ENCODE measurements at regions not wholly inside any gene's neighbourhood (a gene's known extent, or its start where the extent isn't known, plus 50 kb on each side); places are given as distances from the start of the nearest gene placed in this dataset.
A peak's percentile ranks its signal among the peaks of the same experiment; 100 is the strongest.

GRCh38 chr1:234725177-234726132, 115.5 kb upstream of the IRF2BP2 start:
- no peak for TF ChIP-seq POLR2A (IDR thresholded peaks at IDR 0.05)
- TF ChIP-seq, protein P1, sequence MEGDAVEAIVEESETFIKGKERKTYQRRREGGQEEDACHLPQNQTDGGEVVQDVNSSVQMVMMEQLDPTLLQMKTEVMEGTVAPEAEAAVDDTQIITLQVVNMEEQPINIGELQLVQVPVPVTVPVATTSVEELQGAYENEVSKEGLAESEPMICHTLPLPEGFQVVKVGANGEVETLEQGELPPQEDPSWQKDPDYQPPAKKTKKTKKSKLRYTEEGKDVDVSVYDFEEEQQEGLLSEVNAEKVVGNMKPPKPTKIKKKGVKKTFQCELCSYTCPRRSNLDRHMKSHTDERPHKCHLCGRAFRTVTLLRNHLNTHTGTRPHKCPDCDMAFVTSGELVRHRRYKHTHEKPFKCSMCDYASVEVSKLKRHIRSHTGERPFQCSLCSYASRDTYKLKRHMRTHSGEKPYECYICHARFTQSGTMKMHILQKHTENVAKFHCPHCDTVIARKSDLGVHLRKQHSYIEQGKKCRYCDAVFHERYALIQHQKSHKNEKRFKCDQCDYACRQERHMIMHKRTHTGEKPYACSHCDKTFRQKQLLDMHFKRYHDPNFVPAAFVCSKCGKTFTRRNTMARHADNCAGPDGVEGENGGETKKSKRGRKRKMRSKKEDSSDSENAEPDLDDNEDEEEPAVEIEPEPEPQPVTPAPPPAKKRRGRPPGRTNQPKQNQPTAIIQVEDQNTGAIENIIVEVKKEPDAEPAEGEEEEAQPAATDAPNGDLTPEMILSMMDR (IDR thresholded peaks at IDR 0.05): no peak
- DNase-seq (ENCODE audit: low spot score in 2 of 2): peak; percentile 50 to 90
- no peak overlapping the region for H3K4me3 ChIP-seq (ENCODE audit: low read depth, poor library complexity, severe bottlenecking)
- intact Hi-C loops (cut with DNase I; ENCODE audit: low total_unique reads): loop anchor here (10.0 kb wide), 1 partner anchor 329 kb away; no protein-coding TSS in a partner anchor
- 31 to 47% methylated on average over 9 to 12 of the region's 12 CpGs for WGBS, 2 donors

DNA sequence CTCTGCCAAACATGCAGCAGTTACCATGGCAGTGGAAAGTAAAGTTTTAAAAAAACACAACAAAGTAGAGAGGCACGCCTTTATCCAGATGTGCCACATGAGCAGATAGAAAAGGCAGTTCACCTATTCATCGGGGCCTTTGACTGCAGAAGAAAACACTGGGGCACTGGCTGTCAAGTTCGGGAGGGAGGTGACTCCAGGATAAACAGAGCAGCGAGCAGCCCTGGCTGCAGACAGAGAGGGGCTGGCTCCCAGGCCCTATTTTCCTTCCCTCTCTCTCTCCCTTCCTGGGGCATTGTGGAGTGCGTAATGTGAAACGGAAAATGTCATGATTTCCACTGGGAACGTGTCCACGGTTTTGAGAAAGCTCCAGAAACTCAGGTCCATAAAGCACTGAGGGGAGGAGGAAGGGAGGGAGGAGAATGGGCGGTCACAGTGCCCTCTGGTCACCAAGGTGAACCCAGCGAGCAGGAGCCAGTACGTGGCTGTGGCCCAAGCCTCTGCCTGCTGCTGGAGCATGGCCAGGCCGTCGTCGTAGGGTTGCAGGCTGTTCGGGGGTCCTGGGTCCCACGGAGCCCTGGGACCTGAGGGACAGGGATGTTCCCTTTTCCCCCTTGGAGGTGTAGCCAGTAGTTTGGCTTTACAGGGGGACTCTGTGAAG, 114.7 kb upstream of the IRF2BP2 start:
- intact Hi-C loops (cut with DNase I; ENCODE audit: low total_unique reads): loop anchor here (5.0 to 10.0 kb wide), 2 partner anchors 112 to 330 kb away; partner anchors contain the start of gene IRF2BP2
- 0 to 2% methylated on average over 16 of the region's 16 CpGs for WGBS, 2 donors
- DNase-seq (ENCODE audit: low spot score in 2 of 2): peak in 1 of 2 donors; percentile 93
- H3K4me3 ChIP-seq (ENCODE audit: low read depth, poor library complexity, severe bottlenecking): no peak overlapping the region
- no peak for TF ChIP-seq POLR2A (IDR thresholded peaks at IDR 0.05)
- TF ChIP-seq, protein P1 (IDR thresholded peaks at IDR 0.05): no peak

- intact Hi-C loops (cut with DNase I; ENCODE audit: low total_unique reads): loop anchor here (5.0 to 10.0 kb wide), 2 partner anchors 111 to 332 kb away; partner anchors contain the start of gene IRF2BP2
- WGBS, 2 donors: 11 to 12% methylated on average over 26 of the region's 26 CpGs
- H3K4me3 ChIP-seq (ENCODE audit: low read depth, poor library complexity, severe bottlenecking): no peak overlapping the region
- DNase-seq (ENCODE audit: low spot score in 2 of 2): peak; percentile 87 to 96
- no peak for TF ChIP-seq POLR2A (IDR thresholded peaks at IDR 0.05)
- TF ChIP-seq, protein P1 (IDR thresholded peaks at IDR 0.05): no peak
Measured at GRCh38 chr1:234722904-234723720, 113.1 kb upstream of the IRF2BP2 start.

- intact Hi-C loops (cut with DNase I; ENCODE audit: low total_unique reads): loop anchor here (5.0 to 10.0 kb wide), 2 partner anchors 110 to 333 kb away; partner anchors contain the start of gene IRF2BP2
- no peak for DNase-seq (ENCODE audit: low spot score in 2 of 2)
- WGBS, 2 donors: 20 to 33% methylated on average over 9 of the region's 9 CpGs
- H3K4me3 ChIP-seq (ENCODE audit: low read depth, poor library complexity, severe bottlenecking): no peak overlapping the region
- TF ChIP-seq POLR2A (IDR thresholded peaks at IDR 0.05): no peak
- TF ChIP-seq, protein P1 (IDR thresholded peaks at IDR 0.05): no peak
Measured at GRCh38 chr1:234722270-234722704, 112.3 kb upstream of the IRF2BP2 start.
